Superior temporal gyrus (tissue), 1 donor: ENCODE measurements at regions not wholly inside any gene's neighbourhood (a gene's known extent, or its start where the extent isn't known, plus 50 kb on each side); places are given as distances from the start of the nearest gene placed in this dataset.

Experiments used
- DNase-seq: peaks from one replicate; pipeline ENCODE4 v3.0.0-alpha.2; 2016; ENCODE audit errors: extremely low spot score

- DNase-seq, result no peak
Observed at GRCh38 chr22:49330421-49331222, 497.1 kb downstream of the BRD1 start.

- no peak for DNase-seq
Observed at GRCh38 chr22:49329636-49330035, 498.0 kb downstream of the BRD1 start.

GRCh38 chr22:49328630-49329405 is 498.9 kb downstream of the BRD1 start:
- DNase-seq, result no peak

GRCh38 chr22:49328118-49328475 is 499.6 kb downstream of the BRD1 start:
- DNase-seq, result no peak

- DNase-seq, result no peak
Observed at GRCh38 chr22:49327411-49328117, 500.1 kb downstream of the BRD1 start.

GRCh38 chr22:49326558-49326957 is 501.1 kb downstream of the BRD1 start:
- DNase-seq, result no peak

- no peak for DNase-seq
Observed at GRCh38 chr22:49325531-49326395, 501.9 kb downstream of the BRD1 start.

- no peak for DNase-seq
Observed at GRCh38 chr22:49324527-49325491, 502.9 kb downstream of the BRD1 start.

GRCh38 chr22:49323751-49324415 is 503.8 kb downstream of the BRD1 start:
- DNase-seq, result no peak

GRCh38 chr22:49322861-49323622 is 504.6 kb downstream of the BRD1 start:
- DNase-seq, result no peak

GRCh38 chr22:49322231-49322630 is 505.4 kb downstream of the BRD1 start:
- DNase-seq, result no peak

- DNase-seq, result no peak
Observed at GRCh38 chr22:49321477-49322055, 506.1 kb downstream of the BRD1 start.

- DNase-seq, result no peak
Observed at GRCh38 chr22:49320714-49321476, 506.8 kb downstream of the BRD1 start.

GRCh38 chr22:49317369-49317768 is 510.3 kb downstream of the BRD1 start:
- DNase-seq, result no peak

GRCh38 chr22:49312601-49313000 is 515.1 kb downstream of the BRD1 start:
- DNase-seq, result no peak

- no peak for DNase-seq
Observed at GRCh38 chr22:49310354-49310753, 517.3 kb downstream of the BRD1 start.

- no peak for DNase-seq
Observed at GRCh38 chr22:49308300-49308699, 519.4 kb downstream of the BRD1 start.

GRCh38 chr22:49307870-49308269 is 519.8 kb downstream of the BRD1 start:
- no peak for DNase-seq
